ENCODE measurements at regions not wholly inside any gene's neighbourhood (a gene's known extent, or its start where the extent isn't known, plus 50 kb on each side); places are given as distances from the start of the nearest gene placed in this dataset.
"Not testable (repeated sequence)": the region's sequence is repeated elsewhere in the genome, so short reads cannot be mapped to it uniquely, and the experiment has no call there.

DNA sequence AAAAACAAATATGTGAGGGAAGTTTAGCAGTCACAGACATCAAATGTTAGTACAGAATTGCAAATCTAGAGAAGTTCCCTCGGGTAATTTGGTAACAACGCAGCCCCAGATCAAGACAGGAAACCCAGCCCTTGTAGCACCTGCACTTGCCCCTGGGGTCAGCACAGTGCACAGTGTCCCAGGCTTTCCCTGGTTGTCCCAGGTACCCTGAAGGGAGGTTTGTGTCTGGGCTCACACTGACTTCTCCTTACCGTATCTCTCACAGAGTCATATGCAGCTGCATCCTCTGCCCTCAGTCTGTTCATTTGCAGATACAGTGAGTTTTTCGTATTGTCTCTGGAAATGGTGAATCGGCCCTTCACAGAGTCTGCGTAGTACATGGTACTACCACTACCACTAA is 528.9 kb downstream of the TMEM121 start:
- no peaks in the 10 kb centered on the region for H3K4me1 ChIP-seq
- H3K4me3 ChIP-seq, result no peak overlapping the region
- intact Hi-C loops (cut with DNase I; ENCODE audit: low total_unique reads), result no loop called here
- H3K36me3 ChIP-seq, result no peaks in the 10 kb centered on the region
- H3K27me3 ChIP-seq, result no peaks in the 10 kb centered on the region
- no peaks in the 10 kb centered on the region for H3K9me3 ChIP-seq
- no peak for TF ChIP-seq POLR2A (IDR thresholded peaks at IDR 0.05)
- TF ChIP-seq CTCF (IDR thresholded peaks at IDR 0.05), result no peak
- no peak overlapping the region for H3K27ac ChIP-seq
- no peak for DNase-seq

- intact Hi-C loops (cut with DNase I; ENCODE audit: low total_unique reads), result no loop called here
- Histone ChIP-seq H3K27ac (no peak overlapping the region), H3K36me3 (no peaks in the 10 kb centered on the region), H3K4me3 (no peak overlapping the region), H3K4me1 (no peaks in the 10 kb centered on the region), H3K9me3 (no peaks in the 10 kb centered on the region), H3K27me3 (no peaks in the 10 kb centered on the region)
- TF ChIP-seq POLR2A (IDR thresholded peaks at IDR 0.05), result no peak
- TF ChIP-seq CTCF (IDR thresholded peaks at IDR 0.05), result no peak
- no peak for DNase-seq
Measured at GRCh38 chr14:106058342-106058741, 532.0 kb downstream of the TMEM121 start.

DNA sequence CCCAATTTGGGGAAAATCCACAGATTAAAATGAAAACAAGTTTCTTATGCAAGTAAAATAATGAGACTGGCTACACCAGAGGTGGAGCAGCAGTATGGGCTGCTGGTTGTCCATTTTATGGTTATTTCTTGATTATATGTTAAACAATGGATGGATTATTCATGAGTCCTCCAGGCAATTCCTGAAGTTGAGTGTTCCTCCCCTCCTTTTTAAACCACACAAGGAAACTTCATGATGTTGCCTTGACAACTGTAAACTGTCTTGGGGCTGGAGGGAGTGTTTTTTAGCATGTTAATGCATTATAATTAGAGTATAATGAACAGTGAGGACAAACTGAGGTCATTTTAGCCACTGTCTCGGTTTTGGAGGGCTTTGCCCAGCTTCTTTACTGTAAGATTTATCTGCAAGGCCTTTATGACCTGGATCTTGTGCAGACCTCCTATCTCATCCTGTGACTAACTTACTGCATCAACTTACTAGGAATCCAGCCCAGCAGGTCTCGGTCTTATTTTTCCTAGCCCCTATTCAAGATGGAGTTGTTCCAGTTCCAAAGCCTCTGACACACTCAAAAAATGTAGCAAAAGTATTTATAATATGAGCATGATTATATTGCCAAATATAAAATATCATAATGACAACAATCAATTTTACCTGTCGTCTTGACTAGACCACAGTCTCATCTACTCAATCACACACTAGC is 534.0 kb downstream of the TMEM121 start:
- H3K27me3 ChIP-seq, result no peaks in the 10 kb centered on the region
- H3K4me1 ChIP-seq, result no peaks in the 10 kb centered on the region
- no peak overlapping the region for H3K4me3 ChIP-seq
- no peaks in the 10 kb centered on the region for H3K36me3 ChIP-seq
- intact Hi-C loops (cut with DNase I; ENCODE audit: low total_unique reads), result no loop called here
- TF ChIP-seq CTCF (IDR thresholded peaks at IDR 0.05) (no peak), POLR2A (IDR thresholded peaks at IDR 0.05) (no peak)
- no peaks in the 10 kb centered on the region for H3K9me3 ChIP-seq
- no peak overlapping the region for H3K27ac ChIP-seq
- DNase-seq, result no peak

GRCh38 chr14:106061877-106062500 is 535.6 kb downstream of the TMEM121 start:
- DNase-seq; intact Hi-C loops (cut with DNase I; ENCODE audit: low total_unique reads); H3K27me3 ChIP-seq; H3K4me1 ChIP-seq; H3K9me3 ChIP-seq; H3K36me3 ChIP-seq; H3K27ac ChIP-seq; H3K4me3 ChIP-seq: not testable (repeated sequence)

DNA sequence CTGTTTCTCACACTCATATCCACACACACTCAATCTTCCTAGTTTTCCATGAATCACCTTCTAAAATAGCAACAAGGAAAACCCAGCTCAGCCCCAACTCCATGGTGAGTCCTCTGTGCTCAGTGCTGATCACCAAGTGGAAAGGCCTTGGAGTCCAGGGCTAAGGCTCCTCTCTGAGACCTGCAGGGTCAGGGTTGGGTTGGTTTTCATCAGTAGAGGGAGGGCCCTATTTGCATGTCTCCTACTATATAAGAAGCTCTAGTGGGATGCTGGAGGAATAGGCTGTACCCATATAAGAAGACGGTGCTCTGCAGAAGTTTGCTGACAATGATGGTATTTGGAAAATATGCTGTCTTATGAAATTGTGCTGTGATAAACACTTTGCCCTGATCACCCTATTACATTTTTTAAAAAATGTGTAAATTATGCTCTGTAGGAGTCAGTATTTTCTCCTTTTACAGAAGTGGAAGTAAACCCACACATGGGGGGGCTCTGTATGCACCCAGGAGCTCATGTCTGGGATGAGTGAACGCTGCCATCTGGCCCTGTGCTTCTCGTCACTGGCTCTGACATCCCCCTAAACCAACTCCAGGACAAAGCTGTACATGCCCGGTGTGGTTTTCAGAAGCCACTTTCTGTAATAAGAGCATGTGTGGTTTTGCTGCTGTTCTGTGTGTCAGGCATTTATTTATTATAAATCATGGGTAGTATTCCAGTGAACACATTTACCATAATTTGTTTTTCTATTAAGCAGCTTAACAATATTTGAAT is 536.3 kb downstream of the TMEM121 start:
- TF ChIP-seq POLR2A (IDR thresholded peaks at IDR 0.05), result no peak
- no peak for TF ChIP-seq CTCF (IDR thresholded peaks at IDR 0.05)
- no peak overlapping the region for H3K27ac ChIP-seq
- H3K9me3 ChIP-seq, result no peaks in the 10 kb centered on the region
- no peak for DNase-seq
- no peaks in the 10 kb centered on the region for H3K4me1 ChIP-seq
- no peaks in the 10 kb centered on the region for H3K36me3 ChIP-seq
- intact Hi-C loops (cut with DNase I; ENCODE audit: low total_unique reads), result no loop called here
- no peaks in the 10 kb centered on the region for H3K27me3 ChIP-seq
- no peak overlapping the region for H3K4me3 ChIP-seq
